Panc1 (cell line): ENCODE measurements at regions not wholly inside any gene's neighbourhood (a gene's known extent, or its start where the extent isn't known, plus 50 kb on each side); places are given as distances from the start of the nearest gene placed in this dataset.

Experiments used
- ATAC-seq: fragments of 200-7000 bp; cut with Tn5 transposase; 2 replicates; pipeline ENCODE4 v1.9.1; 2020; ENCODE audit warnings: mild to moderate bottlenecking, moderate library complexity
- BruUV-seq: library from RNA; stranded (reverse); fragments of 400-500 nt; replicated peaks from 2 replicates; lab custom pipeline; 2021; lab: Mats Ljungman, UMichigan
- CTCF ChIA-PET: fragments of 300-600 bp; sonication (Branson Sonifier 250); formaldehyde crosslinking; loops from one replicate; lab custom pipeline; 2022; ENCODE audit warnings: antibody characterized with exemption; lab: Charles Lee
- POLR2A ChIA-PET: fragments of 300-600 bp; sonication (Branson Sonifier 250); formaldehyde crosslinking; loops from one replicate; lab custom pipeline; 2022; ENCODE audit warnings: antibody characterized with exemption; lab: Charles Lee
- DNase-seq: peaks from one replicate; pipeline ENCODE4 v3.0.0-alpha.2; 2010; ENCODE audit warnings: low read depth, low spot score
- H3K27ac ChIP-seq: 2 replicates; pipeline ENCODE4 v1.5.1; 2011; ENCODE audit warnings: mild to moderate bottlenecking, low read length, inconsistent platforms
- H3K27me3 ChIP-seq: fragments of 200-500 bp; sonication (Bioruptor generic); 2 replicates; pipeline ENCODE4 v1.6.0; 2014; ENCODE audit warnings: low read length, inconsistent platforms; ENCODE audit not compliant: control insufficient read depth, insufficient read depth
- H3K36me3 ChIP-seq: fragments of 200-500 bp; sonication (Bioruptor generic); 2 replicates; pipeline ENCODE4 v1.5.1; 2014; ENCODE audit warnings: inconsistent platforms, mild to moderate bottlenecking, low read length, moderate library complexity; ENCODE audit not compliant: control insufficient read depth, insufficient read depth
- H3K4me1 ChIP-seq: 2 replicates; pipeline ENCODE4 v1.5.1; 2011; ENCODE audit warnings: inconsistent platforms, mild to moderate bottlenecking, low read length, moderate library complexity; ENCODE audit not compliant: control insufficient read depth, insufficient read depth
- H3K4me3 ChIP-seq, 2 experiments: 2 replicates each; pipeline ENCODE4 v1.5.1; 2011 to 2012; ENCODE audit warnings: low read depth in 2 of 2, low read length in 2 of 2, mild to moderate bottlenecking in 2 of 2, inconsistent platforms in 1 of 2, moderate library complexity in 1 of 2
- H3K9me3 ChIP-seq: fragments of 200-500 bp; sonication (Bioruptor generic); 2 replicates; pipeline ENCODE4 v1.5.1; 2014; ENCODE audit warnings: low read depth, mild to moderate bottlenecking, inconsistent platforms, low read length, moderate library complexity; ENCODE audit not compliant: control insufficient read depth, insufficient read depth
- CTCF ChIP-seq: fragments of 450-650 bp; IDR thresholded peaks from 2 replicates; pipeline ENCODE4 v1.5.1; 2017; ENCODE audit warnings: mild to moderate bottlenecking
- POLR2AphosphoS5 ChIP-seq: IDR thresholded peaks from 2 replicates; pipeline ENCODE4 v1.6.1; 2012; ENCODE audit warnings: mild to moderate bottlenecking, low read depth, low read length, moderate library complexity
- REST ChIP-seq, 2 experiments: IDR thresholded peaks; 2 replicates each; pipeline ENCODE4 v1.6.1; 2011 to 2012; ENCODE audit warnings: low read depth in 2 of 2, control low read depth in 1 of 2, low read length in 1 of 2, mild to moderate bottlenecking in 1 of 2, moderate library complexity in 1 of 2; ENCODE audit not compliant: insufficient read depth in 1 of 2
- SIN3A ChIP-seq: IDR thresholded peaks from 2 replicates; pipeline ENCODE4 v1.6.1; 2012; ENCODE audit warnings: low read depth, mild to moderate bottlenecking, low read length, moderate library complexity, borderline replicate concordance; ENCODE audit not compliant: insufficient read depth
- TCF7L2 ChIP-seq: IDR thresholded peaks from 2 replicates; pipeline ENCODE4 v1.6.1; 2011; ENCODE audit warnings: mild to moderate bottlenecking, low read depth, low read length, inconsistent platforms
- in situ Hi-C: cut with HindIII; loops from 2 replicates; pipeline ENCODE4 v1.10.0; 2016; ENCODE audit warnings: low sequenced_read_pairs, low pct_unique_long_range_greater_than_20kb
- intact Hi-C: fragments of 100-400 bp; cut with micrococcal nuclease; formaldehyde crosslinking; loops from one replicate; pipeline ENCODE4 v1.10.0; 2022; ENCODE audit not compliant: unreplicated experiment

GRCh38 chr1:192905049-192905448 lies 96.2 kb downstream of the RGS2 start:
- in situ Hi-C loops = no loop called here
- CTCF ChIA-PET = no interaction called here
- DNase-seq (no peak), ATAC-seq (no peak)
- no TSS peak for BruUV-seq
- TF ChIP-seq REST (IDR thresholded peaks at IDR 0.05; ENCODE audit: insufficient read depth in 1 of 2, low read depth in 2 of 2, low read length in 1 of 2) = no peak
- TF ChIP-seq SIN3A = no peak
- TF ChIP-seq TCF7L2 = no peak
- no peak for TF ChIP-seq POLR2AphosphoS5
- TF ChIP-seq CTCF = no peak
- Histone ChIP-seq H3K36me3 (no peaks in the 10 kb centered on the region), H3K9me3 (no peaks in the 10 kb centered on the region), H3K27ac (no peak overlapping the region), H3K4me1 (no peaks in the 10 kb centered on the region), H3K4me3 (no peak overlapping the region), H3K27me3 (no peaks in the 10 kb centered on the region)
- POLR2A ChIA-PET = no interaction called here
- intact Hi-C loops = no loop called here

GRCh38 chr1:192906334-192906733 lies 97.5 kb downstream of the RGS2 start:
- no TSS peak for BruUV-seq
- Histone ChIP-seq H3K4me1 (no peaks in the 10 kb centered on the region), H3K4me3 (no peak overlapping the region), H3K36me3 (no peaks in the 10 kb centered on the region), H3K27ac (no peak overlapping the region), H3K27me3 (no peaks in the 10 kb centered on the region), H3K9me3 (no peaks in the 10 kb centered on the region)
- in situ Hi-C loops (no loop called here), intact Hi-C loops (no loop called here)
- DNase-seq = no peak
- ATAC-seq = no peak
- ChIA-PET CTCF (no interaction called here), POLR2A (no interaction called here)
- TF ChIP-seq SIN3A = no peak
- no peak for TF ChIP-seq REST (IDR thresholded peaks at IDR 0.05; ENCODE audit: insufficient read depth in 1 of 2, low read depth in 2 of 2, low read length in 1 of 2)
- TF ChIP-seq CTCF = no peak
- TF ChIP-seq TCF7L2 = no peak
- no peak for TF ChIP-seq POLR2AphosphoS5
